GM23338 (cell line): ENCODE measurements at regions not wholly inside any gene's neighbourhood (a gene's known extent, or its start where the extent isn't known, plus 50 kb on each side); places are given as distances from the start of the nearest gene placed in this dataset.

Experiments
- CREB1 ChIP-seq: fragments of 250-450 bp; sonication (Bioruptor Pico); IDR thresholded peaks from 2 replicates; pipeline ENCODE4 v1.5.0; 2020; ENCODE audit warnings: low read depth, mild to moderate bottlenecking, moderate library complexity
- CTCF ChIP-seq, 2 experiments: fragments of 200-600 bp in 1 of 2; sonication (generic) in 1 of 2; conservative IDR thresholded peaks; 2 replicates each; pipeline versions ENCODE4 v1.5.1 to v1.6.1; 2016 to 2017; ENCODE audit warnings: antibody characterized with exemption in 2 of 2, low read depth in 2 of 2, mild to moderate bottlenecking in 2 of 2, moderate library complexity in 1 of 2
- EZH2 ChIP-seq: fragments of 200-600 bp; sonication (generic); IDR thresholded peaks from one replicate; pipeline ENCODE4 v1.8.0; 2017; ENCODE audit warnings: antibody characterized with exemption, mild to moderate bottlenecking, low read depth; ENCODE audit not compliant: unreplicated experiment
- EZH2phosphoT487 ChIP-seq: fragments of 200-600 bp; sonication (generic); IDR thresholded peaks from one replicate; pipeline ENCODE4 v1.8.1; 2018; ENCODE audit warnings: antibody characterized with exemption; ENCODE audit not compliant: unreplicated experiment
- JUNB ChIP-seq: IDR thresholded peaks from one replicate; pipeline ENCODE4 v1.6.1; 2016; ENCODE audit warnings: antibody characterized with exemption; ENCODE audit not compliant: unreplicated experiment
- NANOG ChIP-seq: IDR thresholded peaks from 2 replicates; pipeline ENCODE4 v1.6.1; 2016; ENCODE audit warnings: antibody characterized with exemption, borderline replicate concordance
- POLR2AphosphoS5 ChIP-seq: IDR thresholded peaks from 2 replicates; pipeline ENCODE4 v1.6.1; 2016; ENCODE audit warnings: antibody characterized with exemption, low read depth
- STAT1 ChIP-seq: IDR thresholded peaks from one replicate; pipeline ENCODE4 v1.6.1; 2016; ENCODE audit warnings: antibody characterized with exemption; ENCODE audit not compliant: unreplicated experiment
- ZNF114 ChIP-seq: fragments of 250-450 bp; sonication (Bioruptor Pico); IDR thresholded peaks from 2 replicates; pipeline ENCODE4 v1.5.0; 2020; ENCODE audit warnings: mild to moderate bottlenecking, moderate library complexity
- ZNF331 ChIP-seq: fragments of 250-450 bp; sonication (Bioruptor Pico); IDR thresholded peaks from 2 replicates; pipeline ENCODE4 v1.5.0; 2020; ENCODE audit warnings: low read depth, mild to moderate bottlenecking, moderate library complexity
- ZNF462 ChIP-seq: fragments of 250-450 bp; sonication (Bioruptor Pico); IDR thresholded peaks from 2 replicates; pipeline ENCODE4 v1.5.0; 2020; ENCODE audit warnings: mild to moderate bottlenecking, moderate library complexity

GRCh38 chr6:92748131-92748530, 671.2 kb downstream of the EPHA7 start (continued):
- no peak for TF ChIP-seq ZNF462 (CRISPR knock-in tag)
- no peak for TF ChIP-seq STAT1
- TF ChIP-seq CTCF (conservative IDR thresholded peaks at IDR 0.05; ENCODE audit: low read depth in 2 of 2) = no peak
- no peak for TF ChIP-seq CREB1
- no peak for TF ChIP-seq JUNB
- no peak for TF ChIP-seq EZH2phosphoT487
- no peak for TF ChIP-seq ZNF114 (CRISPR knock-in tag)
- no peak for TF ChIP-seq POLR2AphosphoS5
- no peak for TF ChIP-seq ZNF331 (CRISPR knock-in tag)
- TF ChIP-seq EZH2 = no peak
- TF ChIP-seq NANOG = no peak
